IMR-90 (cell line): ENCODE measurements at regions not wholly inside any gene's neighbourhood (a gene's known extent, or its start where the extent isn't known, plus 50 kb on each side); places are given as distances from the start of the nearest gene placed in this dataset.

Experiments used
- BHLHE40 ChIP-seq: fragments of 150-350 bp; IDR thresholded peaks from 2 replicates; pipeline ENCODE4 v1.6.1; 2016; ENCODE audit warnings: mild to moderate bottlenecking, low read depth, low read length
- CEBPB ChIP-seq: IDR thresholded peaks from 2 replicates; pipeline ENCODE4 v1.6.1; 2012; ENCODE audit warnings: low read depth, low read length, improper control_type of control experiment
- CHD1 ChIP-seq: IDR thresholded peaks from 2 replicates; pipeline ENCODE4 v1.6.1; 2012; ENCODE audit warnings: low read depth, low read length, improper control_type of control experiment
- MAZ ChIP-seq: IDR thresholded peaks from 2 replicates; pipeline ENCODE4 v1.6.1; 2012; ENCODE audit warnings: low read depth, mild to moderate bottlenecking, low read length, improper control_type of control experiment, moderate library complexity, borderline replicate concordance
- NFE2L2 ChIP-seq: fragments of 150-350 bp; IDR thresholded peaks from 2 replicates; pipeline ENCODE4 v1.6.1; 2016; ENCODE audit warnings: low read depth, mild to moderate bottlenecking, low read length
- POLR2A ChIP-seq: IDR thresholded peaks from 2 replicates; pipeline ENCODE4 v1.6.1; 2012; ENCODE audit warnings: mild to moderate bottlenecking, low read depth, low read length
- RAD21 ChIP-seq: IDR thresholded peaks from 2 replicates; pipeline ENCODE4 v1.6.1; 2012; ENCODE audit warnings: low read length, improper control_type of control experiment
- RCOR1 ChIP-seq: IDR thresholded peaks from 2 replicates; pipeline ENCODE4 v1.6.1; 2012; ENCODE audit warnings: mild to moderate bottlenecking, low read length, improper control_type of control experiment; ENCODE audit not compliant: insufficient replicate concordance
- SMC3 ChIP-seq: fragments of 150-350 bp; IDR thresholded peaks from 2 replicates; pipeline ENCODE4 v1.6.1; 2016; ENCODE audit warnings: low read depth, mild to moderate bottlenecking, antibody characterized with exemption, low read length, moderate library complexity
- TF ChIP-seq, protein P1 (sequence below): conservative IDR thresholded peaks from 2 replicates; pipeline ENCODE4 v1.5.1; 2012; ENCODE audit warnings: mild to moderate bottlenecking, low read depth, low read length, improper control_type of control experiment
- TF ChIP-seq, protein P2 (sequence below): fragments of 150-350 bp; IDR thresholded peaks from 2 replicates; pipeline ENCODE4 v1.6.1; 2016; ENCODE audit warnings: low read depth, mild to moderate bottlenecking, low read length, moderate library complexity, borderline replicate concordance
- TF ChIP-seq, protein P3 (sequence below): fragments of 150-350 bp; IDR thresholded peaks from 2 replicates; pipeline ENCODE4 v1.6.1; 2017; ENCODE audit warnings: mild to moderate bottlenecking, antibody characterized with exemption, low read length, low read depth

DNA sequence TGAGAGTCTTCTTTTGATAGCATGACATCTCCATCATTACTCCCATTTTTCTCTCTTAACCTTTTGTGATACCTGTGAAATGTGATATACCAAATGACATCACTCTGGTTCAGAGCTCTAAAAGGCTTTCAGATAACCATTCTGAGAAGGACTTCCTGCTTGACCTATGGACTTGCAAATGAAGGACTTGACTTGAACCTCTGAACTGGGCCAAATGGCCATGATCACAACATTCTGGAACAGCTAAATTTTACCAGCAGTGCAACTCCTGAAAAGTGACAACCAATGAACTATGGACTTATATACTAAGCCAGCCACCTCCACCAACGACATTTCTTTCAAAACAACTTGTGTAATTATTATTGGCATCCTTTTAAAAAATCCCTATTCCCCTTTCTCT, 1085.8 kb upstream of the CITED2 start:
- TF ChIP-seq, protein P1, sequence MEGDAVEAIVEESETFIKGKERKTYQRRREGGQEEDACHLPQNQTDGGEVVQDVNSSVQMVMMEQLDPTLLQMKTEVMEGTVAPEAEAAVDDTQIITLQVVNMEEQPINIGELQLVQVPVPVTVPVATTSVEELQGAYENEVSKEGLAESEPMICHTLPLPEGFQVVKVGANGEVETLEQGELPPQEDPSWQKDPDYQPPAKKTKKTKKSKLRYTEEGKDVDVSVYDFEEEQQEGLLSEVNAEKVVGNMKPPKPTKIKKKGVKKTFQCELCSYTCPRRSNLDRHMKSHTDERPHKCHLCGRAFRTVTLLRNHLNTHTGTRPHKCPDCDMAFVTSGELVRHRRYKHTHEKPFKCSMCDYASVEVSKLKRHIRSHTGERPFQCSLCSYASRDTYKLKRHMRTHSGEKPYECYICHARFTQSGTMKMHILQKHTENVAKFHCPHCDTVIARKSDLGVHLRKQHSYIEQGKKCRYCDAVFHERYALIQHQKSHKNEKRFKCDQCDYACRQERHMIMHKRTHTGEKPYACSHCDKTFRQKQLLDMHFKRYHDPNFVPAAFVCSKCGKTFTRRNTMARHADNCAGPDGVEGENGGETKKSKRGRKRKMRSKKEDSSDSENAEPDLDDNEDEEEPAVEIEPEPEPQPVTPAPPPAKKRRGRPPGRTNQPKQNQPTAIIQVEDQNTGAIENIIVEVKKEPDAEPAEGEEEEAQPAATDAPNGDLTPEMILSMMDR, result no peak
- TF ChIP-seq MAZ (no peak), RAD21 (no peak), POLR2A (no peak), RCOR1 (no peak), SMC3 (no peak), BHLHE40 (no peak), CHD1 (no peak), NFE2L2 (no peak), CEBPB (no peak)
- TF ChIP-seq, protein P2, sequence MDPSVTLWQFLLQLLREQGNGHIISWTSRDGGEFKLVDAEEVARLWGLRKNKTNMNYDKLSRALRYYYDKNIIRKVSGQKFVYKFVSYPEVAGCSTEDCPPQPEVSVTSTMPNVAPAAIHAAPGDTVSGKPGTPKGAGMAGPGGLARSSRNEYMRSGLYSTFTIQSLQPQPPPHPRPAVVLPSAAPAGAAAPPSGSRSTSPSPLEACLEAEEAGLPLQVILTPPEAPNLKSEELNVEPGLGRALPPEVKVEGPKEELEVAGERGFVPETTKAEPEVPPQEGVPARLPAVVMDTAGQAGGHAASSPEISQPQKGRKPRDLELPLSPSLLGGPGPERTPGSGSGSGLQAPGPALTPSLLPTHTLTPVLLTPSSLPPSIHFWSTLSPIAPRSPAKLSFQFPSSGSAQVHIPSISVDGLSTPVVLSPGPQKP, result no peak
- TF ChIP-seq, protein P3, sequence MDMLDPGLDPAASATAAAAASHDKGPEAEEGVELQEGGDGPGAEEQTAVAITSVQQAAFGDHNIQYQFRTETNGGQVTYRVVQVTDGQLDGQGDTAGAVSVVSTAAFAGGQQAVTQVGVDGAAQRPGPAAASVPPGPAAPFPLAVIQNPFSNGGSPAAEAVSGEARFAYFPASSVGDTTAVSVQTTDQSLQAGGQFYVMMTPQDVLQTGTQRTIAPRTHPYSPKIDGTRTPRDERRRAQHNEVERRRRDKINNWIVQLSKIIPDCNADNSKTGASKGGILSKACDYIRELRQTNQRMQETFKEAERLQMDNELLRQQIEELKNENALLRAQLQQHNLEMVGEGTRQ, result no peak
